Omental fat pad (tissue), 3 donors: ENCODE measurements at regions not wholly inside any gene's neighbourhood (a gene's known extent, or its start where the extent isn't known, plus 50 kb on each side); places are given as distances from the start of the nearest gene placed in this dataset.
"Not testable (repeated sequence)": the region's sequence is repeated elsewhere in the genome, so short reads cannot be mapped to it uniquely, and the experiment has no call there.

Experiments used
- ATAC-seq: fragments of 150-250 bp; one replicate; pipeline ENCODE4 v1.9.1; 2016; ENCODE audit warnings: mild to moderate bottlenecking, moderate library complexity; ENCODE audit not compliant: low FRiP score
- DNase-seq: peaks from one replicate; pipeline ENCODE4 v3.0.0-alpha.2; 2019; ENCODE audit warnings: low spot score
- TF ChIP-seq, protein P1 (sequence below), 3 donors: fragments of 450-650 bp; IDR thresholded peaks; one replicate each; pipeline ENCODE4 v1.5.1; 2016 to 2017; ENCODE audit warnings: antibody characterized with exemption in 3 of 3, mild to moderate bottlenecking in 3 of 3, moderate library complexity in 2 of 3

DNA sequence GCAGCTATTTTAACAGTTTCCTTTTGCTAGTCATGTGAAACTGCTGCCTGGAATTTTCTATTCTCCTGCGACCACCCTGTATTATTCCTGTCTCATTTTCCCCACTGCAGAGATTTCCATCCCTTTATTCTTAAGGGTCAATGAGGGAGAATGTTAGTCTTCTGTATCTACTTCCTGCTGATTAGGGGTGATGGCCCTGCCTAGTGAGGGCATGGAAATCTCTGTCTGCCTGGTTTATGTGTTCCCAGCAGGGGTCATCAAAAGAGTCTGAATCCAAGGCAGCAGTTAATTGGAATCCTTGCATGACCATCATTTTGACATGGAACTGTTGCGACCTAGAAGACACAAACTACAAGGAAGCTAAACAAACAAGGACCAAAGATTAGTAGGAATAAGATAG lies 325.2 kb downstream of the PLPP3 start:
- no peak for ATAC-seq
- DNase-seq: no peak
- TF ChIP-seq, protein P1, sequence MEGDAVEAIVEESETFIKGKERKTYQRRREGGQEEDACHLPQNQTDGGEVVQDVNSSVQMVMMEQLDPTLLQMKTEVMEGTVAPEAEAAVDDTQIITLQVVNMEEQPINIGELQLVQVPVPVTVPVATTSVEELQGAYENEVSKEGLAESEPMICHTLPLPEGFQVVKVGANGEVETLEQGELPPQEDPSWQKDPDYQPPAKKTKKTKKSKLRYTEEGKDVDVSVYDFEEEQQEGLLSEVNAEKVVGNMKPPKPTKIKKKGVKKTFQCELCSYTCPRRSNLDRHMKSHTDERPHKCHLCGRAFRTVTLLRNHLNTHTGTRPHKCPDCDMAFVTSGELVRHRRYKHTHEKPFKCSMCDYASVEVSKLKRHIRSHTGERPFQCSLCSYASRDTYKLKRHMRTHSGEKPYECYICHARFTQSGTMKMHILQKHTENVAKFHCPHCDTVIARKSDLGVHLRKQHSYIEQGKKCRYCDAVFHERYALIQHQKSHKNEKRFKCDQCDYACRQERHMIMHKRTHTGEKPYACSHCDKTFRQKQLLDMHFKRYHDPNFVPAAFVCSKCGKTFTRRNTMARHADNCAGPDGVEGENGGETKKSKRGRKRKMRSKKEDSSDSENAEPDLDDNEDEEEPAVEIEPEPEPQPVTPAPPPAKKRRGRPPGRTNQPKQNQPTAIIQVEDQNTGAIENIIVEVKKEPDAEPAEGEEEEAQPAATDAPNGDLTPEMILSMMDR (IDR thresholded peaks at IDR 0.05): no peak

DNA sequence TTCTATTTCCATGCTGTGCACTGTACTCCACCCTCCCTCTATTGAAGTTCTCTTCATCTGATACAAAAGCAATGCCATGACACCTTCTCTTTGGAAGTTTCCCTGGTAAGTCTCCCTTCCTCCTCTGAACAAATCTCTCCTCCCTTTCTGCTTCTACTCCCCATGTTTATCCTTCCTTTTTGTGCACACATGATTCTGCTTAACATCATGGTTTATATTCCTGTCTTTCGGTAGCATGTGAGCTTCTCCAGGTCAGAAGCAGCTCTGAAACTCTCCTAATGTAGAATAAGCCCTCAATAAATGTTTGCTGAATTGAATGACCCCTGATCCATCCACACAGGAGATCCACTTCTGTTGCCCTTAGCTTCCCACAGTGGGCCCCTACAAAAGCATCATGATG lies 328.6 kb downstream of the PLPP3 start:
- ATAC-seq: no peak
- TF ChIP-seq, protein P1 (IDR thresholded peaks at IDR 0.05): no peak
- DNase-seq: no peak

DNA sequence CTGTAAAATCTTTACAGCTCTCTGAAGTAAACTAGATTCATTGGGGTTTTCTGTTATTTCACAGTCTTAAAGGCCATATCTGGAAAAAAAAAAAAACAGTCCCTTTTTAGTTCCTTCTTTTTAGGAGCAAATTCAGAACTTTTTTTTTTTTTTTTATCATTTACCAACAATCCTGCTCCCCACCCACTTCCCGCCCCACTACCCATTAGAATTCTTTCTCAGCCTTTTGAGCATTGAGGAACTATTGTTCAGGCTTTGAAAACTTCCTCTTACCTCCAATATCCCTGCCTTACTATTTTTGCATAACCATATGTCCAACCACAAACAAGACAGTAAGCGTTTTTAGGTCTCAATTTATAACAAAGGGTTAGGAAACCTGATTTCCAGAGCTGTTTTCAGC lies 330.1 kb downstream of the PLPP3 start:
- ATAC-seq: no peak
- TF ChIP-seq, protein P1 (IDR thresholded peaks at IDR 0.05): no peak
- DNase-seq: no peak

DNA sequence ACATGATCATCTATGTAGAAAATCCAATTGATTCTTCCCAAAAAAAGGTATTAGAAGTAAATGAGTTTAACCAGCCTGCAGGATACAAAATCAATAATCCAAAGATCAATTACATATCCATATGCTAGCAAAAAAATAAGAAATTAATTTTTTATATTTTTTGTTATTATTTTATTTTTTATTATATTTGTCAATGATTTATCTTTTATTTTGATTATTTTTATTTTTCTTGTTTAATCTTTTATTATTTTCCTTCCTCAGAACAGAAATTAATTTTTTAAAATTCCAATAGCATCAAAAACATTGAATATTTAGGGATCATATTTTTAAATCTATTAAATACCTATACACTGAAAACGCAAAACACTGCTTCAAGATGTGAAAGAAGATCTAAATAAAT lies 331.2 kb downstream of the PLPP3 start:
- DNase-seq: no peak
- no peak for ATAC-seq
- TF ChIP-seq, protein P1 (IDR thresholded peaks at IDR 0.05): no peak

DNA sequence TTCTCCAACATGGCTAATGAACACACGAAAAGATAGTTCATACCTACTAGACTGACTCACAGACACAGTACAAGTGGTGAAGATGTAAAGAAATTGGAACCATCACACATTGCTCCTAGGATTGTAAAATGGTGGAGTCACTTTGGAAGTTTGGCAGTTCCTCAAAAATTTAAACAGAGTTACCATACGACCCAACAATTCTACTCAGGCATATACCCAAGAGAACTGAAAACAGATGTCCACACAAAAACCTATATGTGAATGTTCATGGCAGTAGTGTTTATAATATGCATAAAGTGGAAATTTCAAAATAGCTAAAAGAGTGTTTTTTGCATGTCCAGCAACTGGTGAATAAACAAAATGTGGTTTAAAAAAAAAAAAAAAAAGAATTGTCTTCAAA lies 332.6 kb downstream of the PLPP3 start:
- not testable (repeated sequence) for ATAC-seq

DNA sequence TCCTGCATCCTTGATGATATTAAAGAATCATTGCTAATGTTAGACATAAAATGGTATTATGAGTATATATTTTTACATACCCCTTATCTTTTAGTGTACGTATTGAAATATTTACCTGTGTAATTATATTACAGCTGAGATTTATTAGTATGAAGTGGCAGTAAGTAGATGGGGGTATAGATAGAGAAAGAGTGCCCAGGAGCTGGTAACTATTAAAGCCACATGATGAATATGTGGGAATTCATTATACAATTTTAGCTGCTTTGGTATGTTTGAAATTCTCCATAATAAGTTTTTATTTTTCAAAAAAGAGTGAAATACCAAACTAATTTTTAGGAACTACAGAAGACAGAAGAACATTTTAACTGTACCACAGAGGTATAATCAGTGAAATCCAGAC lies 339.0 kb downstream of the PLPP3 start:
- TF ChIP-seq, protein P1 (IDR thresholded peaks at IDR 0.05): no peak
- no peak for ATAC-seq
- no peak for DNase-seq

More for the DNA sequence above, 332.6 kb downstream of the PLPP3 start:
- DNase-seq: not testable (repeated sequence)

DNA sequence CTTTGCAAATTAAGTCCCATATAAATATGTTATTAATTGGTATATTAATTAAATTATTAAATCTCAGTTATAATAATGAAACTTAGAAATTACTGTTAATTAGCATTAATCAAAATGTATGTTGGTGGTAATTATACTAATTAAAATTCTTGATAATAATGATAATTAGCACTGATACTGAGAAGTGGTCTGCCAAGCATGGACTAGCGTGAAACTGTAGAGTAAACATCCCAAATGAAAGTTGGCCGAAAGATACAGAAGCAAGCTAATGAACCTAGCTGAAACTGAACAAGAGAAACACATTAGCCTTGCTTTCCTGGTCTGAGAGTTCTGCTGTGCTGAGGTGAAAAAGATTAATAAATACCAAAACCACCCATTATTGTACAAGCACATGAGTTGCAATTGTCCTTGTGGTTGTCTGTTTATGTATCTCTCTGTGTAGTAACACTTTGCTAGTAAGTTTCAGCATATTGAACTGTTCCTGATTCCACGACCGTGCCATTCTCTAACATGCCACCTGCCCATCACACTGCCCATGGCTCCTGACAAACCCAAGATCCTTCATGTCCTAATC lies 341.8 kb downstream of the PLPP3 start:
- ATAC-seq: no peak
- no peak for DNase-seq
- TF ChIP-seq, protein P1 (IDR thresholded peaks at IDR 0.05): no peak

DNA sequence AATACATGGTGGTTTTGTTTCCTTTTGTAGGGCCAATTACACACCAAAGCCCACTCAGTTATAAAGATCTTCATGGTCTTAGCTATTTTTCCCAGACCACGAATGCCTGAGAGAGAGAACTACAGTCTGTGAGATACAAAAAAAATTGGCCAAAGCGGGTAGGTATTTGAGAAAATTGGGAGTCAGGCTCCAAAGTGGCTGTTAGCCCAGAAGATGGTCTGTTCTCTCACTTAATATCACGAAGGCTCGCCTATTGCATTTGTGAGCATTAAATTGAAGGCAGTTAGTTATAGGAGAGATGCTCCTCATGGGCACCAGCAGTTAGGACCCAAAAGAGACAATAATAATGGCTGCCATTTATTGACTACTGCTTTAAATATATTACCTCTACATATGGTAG lies 342.7 kb downstream of the PLPP3 start:
- TF ChIP-seq, protein P1 (IDR thresholded peaks at IDR 0.05): no peak
- ATAC-seq (no peak), DNase-seq (no peak)
